NCI-H82 (cell line): ENCODE measurements at regions not wholly inside any gene's neighbourhood (a gene's known extent, or its start where the extent isn't known, plus 50 kb on each side); places are given as distances from the start of the nearest gene placed in this dataset.
"Not testable (repeated sequence)": the region's sequence is repeated elsewhere in the genome, so short reads cannot be mapped to it uniquely, and the experiment has no call there.

Experiments used
- DNase-seq: peaks from one replicate; lab custom pipeline; 2025; lab: John Stamatoyannopoulos, UW

DNA sequence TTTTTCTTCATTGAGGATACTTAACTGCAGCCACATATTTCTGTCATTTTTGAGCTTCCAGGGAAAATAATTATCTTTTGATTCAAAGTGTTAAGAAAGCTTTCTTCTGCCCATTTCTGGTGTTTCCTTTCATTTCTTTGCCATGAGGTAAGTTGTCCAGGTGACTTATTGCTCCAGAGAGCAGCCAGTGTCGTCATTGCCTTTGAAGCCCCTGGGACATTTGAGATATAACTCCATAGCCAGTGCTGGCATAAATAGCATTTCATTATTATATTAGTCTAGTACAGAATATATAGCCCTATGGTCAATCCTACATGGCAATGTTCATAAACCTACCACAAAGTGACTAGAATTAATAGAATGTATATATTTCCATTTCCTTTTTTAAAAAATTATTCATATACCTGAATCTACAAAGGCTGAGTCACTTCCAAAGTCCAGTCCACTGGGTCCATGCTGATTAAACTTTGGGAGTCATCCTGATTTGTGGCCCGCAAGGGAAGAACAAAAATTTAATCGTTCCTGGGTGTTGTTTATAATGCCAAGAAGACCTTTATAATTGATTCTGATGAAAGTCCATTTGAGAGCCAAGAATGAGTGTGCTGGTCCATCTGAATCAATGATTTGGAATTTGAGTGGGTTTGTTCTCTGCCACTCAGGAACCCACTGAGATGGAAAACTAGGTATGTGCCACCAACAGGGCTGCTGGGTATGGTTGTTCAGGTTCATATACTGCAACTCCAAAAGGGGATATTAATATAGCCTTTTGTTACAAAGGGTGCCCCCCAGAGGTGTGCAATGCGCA, 221.8 kb upstream of the PLXNA2 start:
- no peak for DNase-seq

GRCh38 chr1:208467151-208467780, 223.1 kb upstream of the PLXNA2 start:
- no peak for DNase-seq

GRCh38 chr1:208475449-208475848, 231.3 kb upstream of the PLXNA2 start:
- no peak for DNase-seq

DNA sequence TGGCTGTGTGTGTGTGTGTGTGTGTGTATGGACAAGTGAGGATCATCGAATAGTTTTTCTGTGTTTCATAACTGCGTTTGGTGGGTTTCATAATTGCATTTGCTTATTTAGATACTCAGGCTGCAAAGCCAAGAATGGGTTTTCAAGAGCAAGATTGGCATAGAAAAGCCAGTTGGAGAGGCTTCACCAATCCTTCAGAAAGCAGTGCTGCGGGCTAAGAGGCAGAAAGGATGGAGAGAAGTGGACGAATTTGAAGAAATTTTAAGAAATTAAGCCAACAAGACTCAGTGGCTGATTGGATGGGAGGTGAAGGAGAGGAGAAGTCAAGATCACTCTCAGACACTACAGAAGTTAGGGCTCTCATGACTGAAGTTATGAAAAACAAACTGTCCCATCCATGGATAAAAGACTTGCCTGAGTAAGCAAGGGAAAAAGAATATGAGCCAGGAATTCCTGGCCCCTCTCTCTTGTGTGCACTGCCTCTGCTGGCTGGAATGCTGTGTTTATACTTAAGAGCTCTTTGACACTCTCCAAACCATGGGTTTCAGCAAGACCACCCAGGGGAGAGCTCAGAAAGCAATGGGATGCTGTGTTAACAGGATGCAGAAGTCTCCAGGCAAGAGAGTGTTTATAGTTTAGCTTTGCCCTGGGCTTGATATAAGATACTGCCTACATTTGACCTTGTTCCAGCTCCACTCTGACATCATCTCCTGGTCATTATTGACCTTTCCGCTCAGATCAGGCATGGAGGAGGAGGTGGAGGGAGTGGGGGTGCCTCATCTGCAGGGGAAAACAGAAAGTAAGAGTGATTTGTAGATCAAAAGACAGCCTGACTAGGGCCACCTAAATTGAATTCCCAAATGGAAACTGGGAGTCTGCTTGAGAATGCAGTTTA, 232.0 kb upstream of the PLXNA2 start:
- DNase-seq, result peak; percentile 23

- no peak for DNase-seq
Measured at GRCh38 chr1:208476846-208477170, 232.6 kb upstream of the PLXNA2 start.

DNA sequence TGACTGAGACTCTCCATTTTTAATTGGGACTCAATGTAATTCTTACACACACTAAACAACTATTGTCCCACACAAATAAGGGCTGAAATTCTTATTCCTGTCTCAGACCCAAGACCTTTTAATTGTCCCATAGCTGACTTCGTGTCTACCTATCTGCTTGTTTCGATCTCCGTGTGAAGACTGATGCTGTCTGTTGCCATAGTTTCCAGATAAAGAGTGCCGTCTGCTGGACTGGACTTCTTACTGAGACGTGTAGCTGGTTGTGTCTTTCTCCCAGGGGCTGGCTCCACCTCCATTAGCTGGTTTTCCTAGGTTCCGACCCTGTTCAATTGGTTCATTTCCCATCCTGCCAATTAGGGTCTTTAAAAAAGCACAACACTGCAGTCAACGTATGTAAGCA, 235.3 kb upstream of the PLXNA2 start:
- DNase-seq, result no peak

GRCh38 chr1:208485512-208485911, 241.3 kb upstream of the PLXNA2 start:
- no peak for DNase-seq

DNA sequence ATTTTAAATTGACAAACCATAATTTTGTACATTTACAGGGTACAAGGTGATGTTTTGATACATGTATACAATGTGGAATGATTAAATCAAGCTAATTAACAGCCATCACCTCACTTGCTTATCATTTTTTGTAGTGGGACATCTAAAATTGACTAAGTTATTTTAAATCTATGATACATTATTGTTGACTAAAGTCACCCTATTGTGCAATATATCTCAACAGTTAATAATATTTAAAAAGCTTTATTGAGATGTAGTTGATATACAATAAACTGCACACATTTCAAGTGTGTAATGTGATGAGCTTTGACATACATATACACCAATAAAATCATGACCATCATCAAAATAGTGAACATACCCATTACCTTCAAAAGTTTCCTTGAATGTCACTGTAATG, 242.5 kb upstream of the PLXNA2 start:
- DNase-seq, result no peak

- DNase-seq, result not testable (repeated sequence)
Measured at GRCh38 chr1:208488432-208488831, 244.2 kb upstream of the PLXNA2 start.

GRCh38 chr1:208496467-208497371, 252.5 kb upstream of the PLXNA2 start:
- no peak for DNase-seq

DNA sequence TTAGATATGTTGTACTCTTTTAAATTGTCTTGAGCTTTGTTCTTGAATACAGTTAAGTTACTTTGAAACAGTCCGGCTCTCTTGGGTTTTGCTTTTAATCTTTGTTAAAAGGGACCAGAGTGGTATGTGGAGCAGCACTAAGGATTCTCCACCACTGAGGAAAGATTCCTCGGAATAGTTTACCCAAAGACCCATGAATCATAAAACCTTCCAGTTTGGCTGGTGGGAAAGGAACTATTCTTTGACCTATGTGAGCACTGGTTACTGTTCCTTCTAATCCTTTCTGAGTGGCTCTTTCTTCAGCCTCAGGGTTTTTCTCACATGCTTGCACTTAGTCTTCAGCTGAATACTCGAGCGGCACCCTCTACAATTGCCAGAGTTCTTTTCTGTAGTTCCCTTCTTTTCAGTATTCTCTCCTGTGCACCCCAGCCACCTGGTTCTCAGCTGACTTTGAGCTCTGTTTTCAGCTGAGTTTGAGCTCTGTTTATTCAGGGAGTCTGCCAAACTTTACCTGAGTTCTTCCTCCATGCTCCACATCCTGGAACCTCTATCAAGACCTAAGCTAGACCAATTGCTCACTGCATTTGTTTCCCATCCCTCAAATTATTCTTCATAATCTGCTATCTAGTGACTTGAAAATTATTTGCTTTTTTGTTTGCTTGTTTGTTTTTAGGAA, 253.8 kb upstream of the PLXNA2 start:
- no peak for DNase-seq

DNA sequence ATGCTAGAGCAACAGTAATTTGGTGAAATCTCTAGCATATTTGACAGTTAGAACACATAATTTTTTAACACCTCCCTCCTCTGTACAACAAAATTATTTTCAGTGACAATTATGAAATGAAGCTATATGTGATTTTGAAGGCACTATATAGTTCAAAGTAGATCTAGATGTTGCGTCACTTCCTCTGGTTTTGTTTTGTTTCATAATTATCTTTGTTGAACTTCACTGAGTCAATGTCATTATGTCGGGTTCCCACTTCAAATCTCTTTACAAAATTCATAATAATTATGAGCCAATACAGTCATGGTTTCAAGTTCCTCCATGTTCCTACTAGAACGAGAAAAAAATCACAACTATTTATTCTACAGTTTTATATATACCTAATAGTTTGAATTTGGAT, 254.8 kb upstream of the PLXNA2 start:
- no peak for DNase-seq

DNA sequence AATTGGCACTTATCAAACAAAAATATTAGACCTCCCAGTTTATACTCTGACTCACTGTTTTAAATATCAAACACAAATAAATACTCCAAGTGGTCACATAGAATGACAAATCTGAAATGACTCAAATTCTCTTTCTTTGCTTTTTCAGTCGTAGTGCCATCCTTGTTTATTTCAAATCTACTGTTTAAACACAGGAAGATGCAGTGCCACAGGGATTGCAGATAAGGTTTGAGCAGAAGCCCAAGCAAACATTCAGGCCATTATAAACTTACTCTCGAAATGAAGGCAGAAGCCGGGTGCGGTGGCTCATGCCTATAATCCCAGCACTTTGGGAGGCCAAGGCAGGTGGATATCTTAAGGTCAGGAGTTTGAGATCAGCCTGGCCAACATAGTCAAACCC, 255.4 kb upstream of the PLXNA2 start:
- peak; percentile 19 for DNase-seq

GRCh38 chr1:208500375-208500774, 256.2 kb upstream of the PLXNA2 start:
- DNase-seq, result peak; percentile 97

DNA sequence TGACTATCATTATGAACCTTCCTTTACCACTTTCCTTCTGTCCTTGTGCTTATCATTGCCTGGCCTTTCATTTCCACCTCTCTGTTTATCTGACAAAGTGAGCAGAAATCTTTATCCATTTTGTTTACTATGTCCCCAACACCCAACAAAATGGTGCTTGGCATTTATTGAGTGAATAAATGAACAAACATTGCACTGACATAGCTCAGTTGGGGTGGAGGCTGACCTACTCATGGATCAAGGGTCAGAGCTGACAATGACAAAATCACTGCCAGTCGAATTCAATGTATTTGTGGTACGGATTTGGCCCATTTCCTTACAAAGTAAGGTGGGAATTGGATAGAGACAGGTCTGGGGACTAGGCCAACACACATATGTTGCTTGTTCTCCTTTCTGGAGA, 257.4 kb upstream of the PLXNA2 start:
- no peak for DNase-seq

- no peak for DNase-seq
Measured at GRCh38 chr1:208503787-208504186, 259.6 kb upstream of the PLXNA2 start.

DNA sequence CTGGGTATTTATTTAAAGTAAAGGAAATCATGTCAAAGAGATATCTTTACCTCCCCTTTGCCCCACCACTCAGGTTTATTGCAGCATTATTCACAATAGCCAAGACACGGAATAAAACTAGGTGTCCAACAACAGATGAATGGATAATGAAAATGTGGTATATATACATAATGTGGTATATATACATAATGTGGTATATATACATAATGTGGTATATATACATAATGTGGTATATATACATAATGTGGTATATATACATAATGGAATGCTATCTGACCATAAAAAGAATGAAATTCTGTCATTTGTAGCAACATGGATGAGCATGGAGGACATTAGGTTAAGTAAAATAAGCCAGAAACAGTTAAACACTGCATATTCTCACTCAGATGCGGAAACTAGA, 262.6 kb upstream of the PLXNA2 start:
- DNase-seq, result no peak

GRCh38 chr1:208509072-208509471, 264.9 kb upstream of the PLXNA2 start:
- DNase-seq, result no peak

- DNase-seq, result no peak
Measured at GRCh38 chr1:208510192-208510952, 266.2 kb upstream of the PLXNA2 start.

- DNase-seq, result no peak
Measured at GRCh38 chr1:208511242-208511860, 267.2 kb upstream of the PLXNA2 start.
